Adrenal gland (tissue), 5 donors: ENCODE measurements at regions not wholly inside any gene's neighbourhood (a gene's known extent, or its start where the extent isn't known, plus 50 kb on each side); places are given as distances from the start of the nearest gene placed in this dataset.

Source experiments
- POLR2A ChIP-seq, 2 donors: fragments of 450-650 bp; IDR thresholded peaks; one replicate each; pipeline ENCODE4 v1.6.1; 2017; ENCODE audit warnings: antibody characterized with exemption in 2 of 2, mild to moderate bottlenecking in 2 of 2, moderate library complexity in 1 of 2
- TF ChIP-seq, protein P1 (sequence below), 6 experiments: fragments of 450-650 bp in 4 of 6; fragments of 200-600 bp in 2 of 6; sonication (generic) in 1 of 6; IDR thresholded peaks; 1 replicate in 5 of 6; 2 replicates in 1 of 6; pipeline versions ENCODE4 v1.5.1 to v1.8.0; 2016 to 2021; ENCODE audit warnings: antibody characterized with exemption in 6 of 6, mild to moderate bottlenecking in 2 of 6, moderate library complexity in 1 of 6
- donor health status: DM: no; HTN: no; CAD: no.

DNA sequence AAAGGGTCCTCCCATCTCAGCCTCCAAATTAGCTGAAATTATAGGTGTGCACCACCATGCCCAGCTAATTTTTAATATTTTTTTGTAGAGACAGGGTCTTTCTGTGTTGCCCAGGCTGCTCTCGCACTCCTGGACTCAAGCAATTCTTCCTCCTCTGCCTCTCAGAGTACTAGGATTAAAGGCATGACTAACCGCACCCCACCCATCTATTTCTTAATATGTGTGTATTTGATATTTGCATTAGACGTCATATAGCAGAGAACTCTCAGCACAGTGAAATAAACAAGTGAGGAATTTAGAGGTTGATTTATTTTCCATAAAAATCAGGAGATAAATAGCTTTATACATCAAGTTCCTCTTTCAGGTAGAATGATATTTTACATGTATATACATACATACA lies 213.5 kb downstream of the FSIP2 start:
- TF ChIP-seq, protein P1, sequence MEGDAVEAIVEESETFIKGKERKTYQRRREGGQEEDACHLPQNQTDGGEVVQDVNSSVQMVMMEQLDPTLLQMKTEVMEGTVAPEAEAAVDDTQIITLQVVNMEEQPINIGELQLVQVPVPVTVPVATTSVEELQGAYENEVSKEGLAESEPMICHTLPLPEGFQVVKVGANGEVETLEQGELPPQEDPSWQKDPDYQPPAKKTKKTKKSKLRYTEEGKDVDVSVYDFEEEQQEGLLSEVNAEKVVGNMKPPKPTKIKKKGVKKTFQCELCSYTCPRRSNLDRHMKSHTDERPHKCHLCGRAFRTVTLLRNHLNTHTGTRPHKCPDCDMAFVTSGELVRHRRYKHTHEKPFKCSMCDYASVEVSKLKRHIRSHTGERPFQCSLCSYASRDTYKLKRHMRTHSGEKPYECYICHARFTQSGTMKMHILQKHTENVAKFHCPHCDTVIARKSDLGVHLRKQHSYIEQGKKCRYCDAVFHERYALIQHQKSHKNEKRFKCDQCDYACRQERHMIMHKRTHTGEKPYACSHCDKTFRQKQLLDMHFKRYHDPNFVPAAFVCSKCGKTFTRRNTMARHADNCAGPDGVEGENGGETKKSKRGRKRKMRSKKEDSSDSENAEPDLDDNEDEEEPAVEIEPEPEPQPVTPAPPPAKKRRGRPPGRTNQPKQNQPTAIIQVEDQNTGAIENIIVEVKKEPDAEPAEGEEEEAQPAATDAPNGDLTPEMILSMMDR (IDR thresholded peaks at IDR 0.05), result no peak
- no peak for TF ChIP-seq POLR2A (IDR thresholded peaks at IDR 0.05)
